Smooth muscle cell (in vitro differentiated cells): ENCODE measurements at regions not wholly inside any gene's neighbourhood (a gene's known extent, or its start where the extent isn't known, plus 50 kb on each side); places are given as distances from the start of the nearest gene placed in this dataset.

ENCODE experiments used
- DNase-seq: peaks from one replicate; lab custom pipeline; 2025; ENCODE audit not compliant: unreplicated experiment; lab: John Stamatoyannopoulos, UW
- H2AFZ ChIP-seq: fragments of 200-600 bp; sonication (generic); 2 replicates; pipeline ENCODE4 v1.6.0; 2016; ENCODE audit warnings: antibody characterized with exemption, low read depth, mild to moderate bottlenecking
- H3F3A ChIP-seq: fragments of 200-600 bp; sonication (generic); 2 replicates; pipeline ENCODE4 v1.6.0; 2017; ENCODE audit warnings: antibody characterized with exemption, low read depth
- H3K27ac ChIP-seq: fragments of 200-600 bp; sonication (generic); 2 replicates; pipeline ENCODE4 v1.5.1; 2016; ENCODE audit warnings: low read depth, mild to moderate bottlenecking
- H3K27me3 ChIP-seq: fragments of 200-600 bp; sonication (generic); 2 replicates; pipeline ENCODE4 v1.6.1; 2016; ENCODE audit warnings: low read depth, mild to moderate bottlenecking
- H3K36me3 ChIP-seq: fragments of 200-600 bp; sonication (generic); 2 replicates; pipeline ENCODE4 v1.5.1; 2016; ENCODE audit warnings: low read depth
- H3K4me1 ChIP-seq: fragments of 200-600 bp; sonication (generic); 2 replicates; pipeline ENCODE4 v1.5.1; 2016; ENCODE audit warnings: low read depth
- H3K4me2 ChIP-seq: fragments of 200-600 bp; sonication (generic); 2 replicates; pipeline ENCODE4 v1.6.0; 2016; ENCODE audit warnings: mild to moderate bottlenecking
- H3K4me3 ChIP-seq: fragments of 200-600 bp; sonication (generic); 2 replicates; pipeline ENCODE4 v1.5.1; 2016; ENCODE audit warnings: mild to moderate bottlenecking
- H3K79me2 ChIP-seq: fragments of 200-600 bp; sonication (generic); 2 replicates; pipeline ENCODE4 v1.6.0; 2016; ENCODE audit warnings: low read depth, mild to moderate bottlenecking
- H3K9ac ChIP-seq: fragments of 200-600 bp; sonication (generic); 2 replicates; pipeline ENCODE4 v1.6.0; 2016; ENCODE audit warnings: low read depth
- H3K9me3 ChIP-seq: fragments of 200-600 bp; sonication (generic); replicated peaks from 2 replicates; pipeline ENCODE4 v1.5.1; 2016; ENCODE audit warnings: low read depth
- H4K20me1 ChIP-seq: fragments of 200-600 bp; sonication (generic); 2 replicates; pipeline ENCODE4 v1.6.0; 2016; ENCODE audit warnings: low read depth
- CTCF ChIP-seq: fragments of 200-600 bp; sonication (generic); IDR thresholded peaks from 2 replicates; pipeline ENCODE4 v1.5.1; 2017; ENCODE audit warnings: borderline replicate concordance, mild to moderate bottlenecking, antibody characterized with exemption; ENCODE audit not compliant: insufficient read depth, poor library complexity, severe bottlenecking
- WGBS: methylation state at CpG from one replicate; pipeline ENCODE4 v1.1.7; 2016; ENCODE audit warnings: low lambda C conversion rate; 5-methylcytosine and 5-hydroxymethylcytosine counted together

- no peaks in the 10 kb centered on the region for H3F3A ChIP-seq
- H2AFZ ChIP-seq, result no peak overlapping the region
- H3K4me1 ChIP-seq, result no peaks in the 10 kb centered on the region
- no peak overlapping the region for H3K4me2 ChIP-seq
- DNase-seq, result no peak
- no peaks in the 10 kb centered on the region for H3K9me3 ChIP-seq
- no peak for TF ChIP-seq CTCF
- no peaks in the 10 kb centered on the region for H3K36me3 ChIP-seq
- H3K4me3 ChIP-seq, result no peak overlapping the region
- no peaks in the 10 kb centered on the region for H3K79me2 ChIP-seq
- no peak overlapping the region for H3K27ac ChIP-seq
- peaks cover 14% of the 10 kb centered on the region for H3K27me3 ChIP-seq
- H3K9ac ChIP-seq, result no peak overlapping the region
- 96% methylated on average over 11 of the region's 11 CpGs for WGBS
- H4K20me1 ChIP-seq, result no peaks in the 10 kb centered on the region
These were observed 148.1 kb downstream of the TRIML1 start for GRCh38 chr4:188287169-188287894.

GRCh38 chr4:188289531-188290125 is 150.4 kb downstream of the TRIML1 start:
- 86% methylated on average over 5 of the region's 5 CpGs for WGBS
- H3K36me3 ChIP-seq, result no peaks in the 10 kb centered on the region
- H2AFZ ChIP-seq, result no peak overlapping the region
- H3K79me2 ChIP-seq, result no peaks in the 10 kb centered on the region
- no peak overlapping the region for H3K27ac ChIP-seq
- no peak for DNase-seq
- H3K9me3 ChIP-seq, result no peaks in the 10 kb centered on the region
- no peak overlapping the region for H3K9ac ChIP-seq
- no peak overlapping the region for H3K4me2 ChIP-seq
- no peaks in the 10 kb centered on the region for H3K27me3 ChIP-seq
- no peaks in the 10 kb centered on the region for H3F3A ChIP-seq
- no peak overlapping the region for H3K4me3 ChIP-seq
- TF ChIP-seq CTCF, result no peak
- H4K20me1 ChIP-seq, result no peaks in the 10 kb centered on the region
- H3K4me1 ChIP-seq, result no peaks in the 10 kb centered on the region

GRCh38 chr4:188295899-188296298 is 156.7 kb downstream of the TRIML1 start:
- no peak for TF ChIP-seq CTCF
- Histone ChIP-seq H3K9me3 (no peaks in the 10 kb centered on the region), H3K36me3 (no peaks in the 10 kb centered on the region), H3K4me3 (no peak overlapping the region), H3K9ac (no peak overlapping the region), H3K79me2 (no peaks in the 10 kb centered on the region), H3K4me2 (no peak overlapping the region), H4K20me1 (no peaks in the 10 kb centered on the region), H3K4me1 (no peaks in the 10 kb centered on the region), H3F3A (no peaks in the 10 kb centered on the region), H3K27me3 (no peaks in the 10 kb centered on the region), H3K27ac (no peak overlapping the region), H2AFZ (no peak overlapping the region)
- DNase-seq, result no peak
- WGBS, result 96% methylated on average over 1 of the region's 1 CpG

- Histone ChIP-seq H3K9me3 (no peaks in the 10 kb centered on the region), H3K4me2 (no peak overlapping the region), H3K4me3 (no peak overlapping the region), H3F3A (no peaks in the 10 kb centered on the region), H3K27me3 (no peaks in the 10 kb centered on the region), H2AFZ (no peak overlapping the region), H3K9ac (no peak overlapping the region), H3K79me2 (no peaks in the 10 kb centered on the region), H3K36me3 (no peaks in the 10 kb centered on the region), H3K4me1 (no peaks in the 10 kb centered on the region), H4K20me1 (no peaks in the 10 kb centered on the region), H3K27ac (no peak overlapping the region)
- TF ChIP-seq CTCF, result no peak
- 97% methylated on average over 1 of the region's 1 CpG for WGBS
- DNase-seq, result no peak
These were observed 157.1 kb downstream of the TRIML1 start for GRCh38 chr4:188296331-188296730.
